Cardiac septum (tissue), 1 donor: ENCODE measurements at regions not wholly inside any gene's neighbourhood (a gene's known extent, or its start where the extent isn't known, plus 50 kb on each side); places are given as distances from the start of the nearest gene placed in this dataset.
"Not testable (repeated sequence)": the region's sequence is repeated elsewhere in the genome, so short reads cannot be mapped to it uniquely, and the experiment has no call there.

Experiments
- DNase-seq: peaks from one replicate; pipeline ENCODE4 v3.0.0-alpha.2; 2020; ENCODE audit warnings: low spot score
- intact Hi-C: fragments of 100-400 bp; cut with DNase I; formaldehyde crosslinking; loops from one replicate; pipeline ENCODE4 v1.14.0; 2022
- donor health status: DM: no; HTN: no; CAD: no.

GRCh38 chr10:84613336-84614021 lies 285.1 kb downstream of the CCSER2 start:
- intact Hi-C loops = loop anchor here (10.0 kb wide), 1 partner anchor 131 kb away; no protein-coding TSS in a partner anchor
- no peak for DNase-seq

GRCh38 chr10:84626397-84627087 lies 298.2 kb downstream of the CCSER2 start:
- intact Hi-C loops = no loop called here
- no peak for DNase-seq

- intact Hi-C loops = no loop called here
- DNase-seq = no peak
Observed at GRCh38 chr10:84632866-84633265, 304.5 kb downstream of the CCSER2 start.

GRCh38 chr10:84634636-84635035 lies 306.2 kb downstream of the CCSER2 start:
- intact Hi-C loops = no loop called here
- no peak for DNase-seq

GRCh38 chr10:84650628-84651027 lies 322.2 kb downstream of the CCSER2 start:
- DNase-seq, intact Hi-C loops: not testable (repeated sequence)

GRCh38 chr10:84654671-84655070 lies 326.3 kb downstream of the CCSER2 start:
- intact Hi-C loops = no loop called here
- DNase-seq = no peak

- no peak for DNase-seq
- intact Hi-C loops = no loop called here
Observed at GRCh38 chr10:84659027-84659426, 330.6 kb downstream of the CCSER2 start.

GRCh38 chr10:84659497-84660439 lies 331.4 kb downstream of the CCSER2 start:
- intact Hi-C loops = no loop called here
- no peak for DNase-seq

GRCh38 chr10:84660450-84661159 lies 332.2 kb downstream of the CCSER2 start:
- DNase-seq = no peak
- intact Hi-C loops = no loop called here

- DNase-seq = no peak
- intact Hi-C loops = no loop called here
Observed at GRCh38 chr10:84665211-84665610, 336.8 kb downstream of the CCSER2 start.

- intact Hi-C loops = no loop called here
- DNase-seq = no peak
Observed at GRCh38 chr10:84665883-84666463, 337.6 kb downstream of the CCSER2 start.

GRCh38 chr10:84668186-84668763 lies 339.9 kb downstream of the CCSER2 start:
- no peak for DNase-seq
- intact Hi-C loops = no loop called here

- no peak for DNase-seq
- intact Hi-C loops = no loop called here
Observed at GRCh38 chr10:84675060-84675459, 346.7 kb downstream of the CCSER2 start.

GRCh38 chr10:84676536-84676935 lies 348.1 kb downstream of the CCSER2 start:
- DNase-seq = no peak
- intact Hi-C loops = no loop called here

GRCh38 chr10:84681781-84682180 lies 353.4 kb downstream of the CCSER2 start:
- no peak for DNase-seq
- intact Hi-C loops = no loop called here

- intact Hi-C loops = no loop called here
- no peak for DNase-seq
Observed at GRCh38 chr10:84683550-84683949, 355.2 kb downstream of the CCSER2 start.

- intact Hi-C loops = no loop called here
- DNase-seq = no peak
Observed at GRCh38 chr10:84683980-84684740, 355.8 kb downstream of the CCSER2 start.

GRCh38 chr10:84685047-84685660 lies 356.8 kb downstream of the CCSER2 start:
- intact Hi-C loops = no loop called here
- no peak for DNase-seq
